ENCODE measurements at regions not wholly inside any gene's neighbourhood (a gene's known extent, or its start where the extent isn't known, plus 50 kb on each side); places are given as distances from the start of the nearest gene placed in this dataset.
"Not testable (repeated sequence)": the region's sequence is repeated elsewhere in the genome, so short reads cannot be mapped to it uniquely, and the experiment has no call there.

DNA sequence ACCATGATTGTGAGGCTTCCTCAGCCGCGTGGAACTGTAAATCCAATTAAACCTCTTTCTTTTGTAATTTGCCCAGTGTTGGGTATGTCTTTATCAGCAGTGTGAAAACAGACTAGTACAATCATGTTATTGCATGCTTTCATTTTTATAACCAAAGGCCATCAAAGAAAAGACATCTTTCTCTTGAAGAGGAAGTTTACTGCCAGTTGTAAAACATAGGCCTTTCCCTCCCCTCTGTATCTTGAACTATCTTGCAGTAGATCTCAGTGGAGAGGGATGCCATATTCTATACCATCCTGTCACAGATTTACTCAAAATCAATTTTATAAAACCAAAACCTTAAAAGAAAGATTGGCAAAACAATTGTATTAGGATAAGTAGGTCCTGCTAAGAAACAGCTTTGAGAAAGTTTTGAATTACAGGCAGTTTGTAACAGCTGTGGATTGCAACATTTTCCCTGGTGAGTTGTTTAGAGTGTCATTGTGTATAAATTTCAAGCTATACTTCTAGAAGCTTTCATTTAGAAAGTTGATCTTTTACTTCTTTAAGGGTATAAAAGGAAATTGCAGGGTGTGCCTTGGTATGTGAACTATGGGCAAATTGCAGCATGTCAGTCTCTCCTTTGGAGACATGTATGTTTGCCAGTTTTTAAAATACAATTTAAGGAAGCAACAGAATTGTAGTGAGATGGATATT is 128.0 kb downstream of the ATP23 start:
- no peak for DNase-seq

DNA sequence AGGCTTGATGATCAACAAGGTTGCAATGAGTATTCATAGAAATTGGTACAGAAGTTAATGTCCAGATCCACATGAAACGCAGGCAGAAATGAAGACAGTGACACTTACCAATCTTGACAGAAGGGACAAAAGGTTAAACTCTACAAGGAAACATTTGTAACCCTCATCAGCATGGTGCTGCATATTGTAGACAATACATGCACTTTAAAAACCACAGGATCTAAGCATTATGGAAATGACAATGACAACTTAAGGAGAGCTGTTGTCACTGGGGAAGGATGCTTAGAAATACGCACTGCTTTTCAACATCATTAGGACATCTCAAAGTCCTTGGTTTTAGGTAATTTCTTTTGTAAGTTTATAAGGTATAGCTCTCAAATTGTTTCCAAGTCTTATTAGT is 130.6 kb downstream of the ATP23 start:
- DNase-seq: no peak

GRCh38 chr12:58074259-58074658 is 132.9 kb downstream of the ATP23 start:
- no peak for DNase-seq

- no peak for DNase-seq
These were observed 138.4 kb downstream of the ATP23 start for GRCh38 chr12:58079806-58080205.

- no peak for DNase-seq
These were observed 140.1 kb downstream of the ATP23 start for GRCh38 chr12:58081488-58081887.

GRCh38 chr12:58082996-58083395 is 141.6 kb downstream of the ATP23 start:
- DNase-seq: no peak

- DNase-seq: no peak
These were observed 144.6 kb downstream of the ATP23 start for GRCh38 chr12:58086006-58086405.

DNA sequence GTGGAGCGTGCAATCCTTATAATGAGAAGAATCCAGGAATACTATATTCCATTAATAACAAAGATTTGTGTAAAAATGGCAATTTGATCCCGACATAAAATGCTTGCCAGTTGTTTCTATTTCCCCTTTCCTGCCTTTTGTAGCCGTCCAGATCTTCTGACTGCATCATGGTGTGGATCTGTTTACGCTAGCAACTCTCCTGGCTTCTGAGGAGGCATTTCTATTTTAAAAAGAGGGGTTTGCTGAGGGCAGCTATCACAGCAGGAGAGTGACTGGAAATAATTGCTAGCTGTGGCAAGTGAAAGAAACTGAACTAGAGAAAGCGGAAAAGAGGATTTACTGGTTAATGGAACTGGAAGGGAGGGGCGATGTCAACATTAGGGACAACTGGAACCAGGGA is 145.6 kb downstream of the ATP23 start:
- DNase-seq: no peak

DNA sequence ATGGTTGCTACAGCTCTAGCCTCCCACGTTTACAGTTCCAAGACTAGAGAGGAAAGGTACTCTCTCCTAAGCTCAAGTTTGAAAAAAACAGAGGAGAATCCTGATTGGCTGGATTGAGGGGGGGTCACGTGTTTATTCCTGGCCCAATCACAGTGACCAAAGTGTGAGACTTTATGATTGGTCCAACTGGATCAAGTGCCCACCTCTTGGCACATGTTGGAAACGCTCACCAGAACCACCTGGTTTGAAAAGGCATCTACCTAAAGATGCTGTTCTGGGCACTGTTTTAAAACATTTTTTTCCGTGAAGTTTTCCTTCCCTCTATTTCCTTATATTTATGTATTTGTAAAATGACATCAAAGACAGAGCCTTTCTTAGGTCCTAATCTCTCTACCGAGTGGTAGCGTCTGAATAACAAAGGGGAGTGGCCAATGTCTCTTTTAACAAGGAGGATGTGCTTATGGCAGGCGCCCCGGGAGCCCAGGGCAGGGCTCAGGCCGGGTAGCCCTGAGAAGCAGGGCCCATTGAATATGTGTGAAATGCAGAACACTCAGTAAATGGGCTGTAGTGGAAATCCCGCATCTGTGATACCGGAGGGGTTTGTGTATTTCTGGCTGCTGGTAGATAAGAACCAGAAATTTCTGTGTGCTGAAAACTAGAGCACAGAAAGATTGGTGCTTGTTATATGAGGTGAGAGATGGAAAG is 146.2 kb downstream of the ATP23 start:
- DNase-seq: no peak

DNA sequence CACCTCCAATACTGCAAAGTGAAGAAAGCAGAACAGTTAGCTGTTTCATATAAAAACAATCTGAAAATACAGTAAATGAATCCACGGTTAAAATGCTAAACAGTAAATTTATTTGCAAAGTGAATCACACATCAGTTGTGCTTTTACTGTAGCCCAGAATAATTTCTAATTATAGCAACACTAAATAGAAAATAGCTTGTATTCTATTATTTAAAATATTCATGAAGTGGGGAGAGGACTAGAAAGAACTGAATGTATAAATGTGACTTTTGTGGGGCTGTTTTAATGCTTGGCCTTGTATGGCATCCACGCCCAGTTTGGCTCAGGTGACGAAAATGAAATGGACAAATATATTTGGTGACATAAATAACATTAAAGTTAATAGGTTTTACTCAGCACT is 148.2 kb downstream of the ATP23 start:
- no peak for DNase-seq

GRCh38 chr12:58090685-58091084 is 149.3 kb downstream of the ATP23 start:
- DNase-seq: no peak

DNA sequence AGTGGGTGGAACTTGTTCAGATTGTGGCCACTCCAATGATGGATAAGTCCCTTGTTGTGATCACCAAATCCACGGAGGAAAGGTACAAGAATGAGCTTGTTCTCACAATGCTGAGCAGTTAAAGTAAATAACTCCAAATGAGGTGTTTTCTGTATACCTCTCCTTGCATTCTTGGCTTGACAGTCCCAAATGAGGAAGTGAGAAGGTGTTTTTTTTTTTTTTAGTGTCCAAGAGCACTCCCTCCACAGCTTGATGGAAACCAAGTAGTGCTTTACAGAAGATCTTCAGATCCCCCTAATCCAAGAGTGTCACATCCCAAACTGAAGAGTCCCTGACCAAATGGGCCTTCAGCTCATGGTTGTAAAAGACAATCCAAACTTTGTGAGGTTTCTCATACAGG is 153.6 kb downstream of the ATP23 start:
- no peak for DNase-seq

- no peak for DNase-seq
These were observed 156.4 kb downstream of the ATP23 start for GRCh38 chr12:58097741-58098140.

DNA sequence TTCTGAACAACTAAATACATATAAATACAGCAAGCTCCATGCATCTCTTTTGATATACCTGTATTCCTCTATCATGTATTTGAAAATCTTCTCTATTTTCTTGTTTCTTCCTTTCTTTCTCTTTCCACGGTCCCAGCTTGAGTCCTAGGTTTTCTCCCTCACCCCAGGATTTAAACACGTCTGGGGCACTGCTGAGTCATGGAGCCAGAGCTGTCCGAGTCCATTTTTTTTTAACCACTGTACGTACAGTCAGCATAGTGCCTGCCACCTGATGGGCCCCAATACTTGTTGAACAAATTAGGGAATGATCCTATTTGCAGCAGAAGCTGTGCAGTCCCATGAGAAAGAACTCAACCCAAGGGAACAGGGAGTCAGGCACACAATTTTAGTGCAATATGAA is 158.1 kb downstream of the ATP23 start:
- DNase-seq: no peak

DNA sequence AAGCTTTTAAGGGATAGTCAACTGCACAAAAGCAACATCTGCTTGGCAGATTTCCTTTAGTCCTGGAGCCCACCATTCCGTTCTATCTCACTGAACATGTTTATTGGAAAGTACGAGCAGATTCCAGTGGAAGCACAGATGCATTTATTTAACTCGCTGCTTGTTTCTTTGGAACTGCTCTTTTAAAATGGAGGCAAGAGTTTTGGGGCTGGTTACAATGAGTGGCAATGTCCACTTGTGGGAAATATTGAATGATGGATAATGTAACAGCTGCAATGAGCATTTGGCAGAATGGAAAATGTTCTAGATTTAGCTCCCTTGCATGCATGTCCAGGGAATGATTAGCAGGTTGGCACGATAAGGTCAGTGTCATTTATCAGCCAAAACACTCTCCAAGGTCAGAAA is 163.0 kb downstream of the ATP23 start:
- no peak for DNase-seq

GRCh38 chr12:58105225-58106119 is 164.1 kb downstream of the ATP23 start:
- no peak for DNase-seq

DNA sequence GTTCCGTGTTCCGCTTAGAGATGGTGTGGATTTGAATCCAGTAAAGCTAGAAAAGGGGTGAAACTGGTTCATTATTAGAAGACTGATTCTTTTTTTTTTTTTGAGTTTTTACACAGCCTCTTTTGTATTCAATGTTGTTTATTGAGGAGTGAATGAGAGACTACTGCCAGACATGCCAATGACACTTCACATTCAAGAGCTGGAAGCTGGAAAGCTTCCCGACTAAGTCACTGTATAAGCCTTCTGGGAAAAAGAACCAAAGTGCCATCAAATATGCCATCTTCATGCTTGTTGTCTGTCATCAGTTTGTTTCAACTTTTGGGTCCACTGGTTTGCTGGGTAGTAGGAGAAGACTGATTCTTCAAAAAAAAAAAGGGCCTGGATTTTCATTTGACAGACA is 164.8 kb downstream of the ATP23 start:
- no peak for DNase-seq

DNA sequence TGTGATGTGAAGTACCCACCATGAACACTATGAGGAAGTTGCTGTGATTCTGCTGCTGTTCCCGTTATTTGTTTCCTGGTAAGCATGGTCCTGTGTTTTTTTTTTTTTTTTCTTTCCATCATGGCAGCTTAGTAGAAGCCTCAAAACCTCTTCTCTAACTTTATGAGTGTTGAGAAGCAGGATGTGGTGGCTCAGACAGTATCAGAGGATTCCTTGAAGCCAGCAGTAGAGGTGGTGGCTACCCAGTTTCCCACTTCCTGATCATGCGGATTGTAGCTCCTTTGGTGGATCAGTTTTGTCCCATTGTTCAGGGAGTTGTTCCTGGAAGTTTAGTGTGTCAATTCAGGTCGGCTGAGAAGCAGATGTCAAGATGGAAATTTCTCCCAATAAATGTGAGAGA is 175.8 kb downstream of the ATP23 start:
- no peak for DNase-seq

GRCh38 chr12:58117667-58118066 is 176.3 kb downstream of the ATP23 start:
- DNase-seq: no peak

GRCh38 chr12:58125761-58126160 is 184.4 kb downstream of the ATP23 start:
- not testable (repeated sequence) for DNase-seq

DNA sequence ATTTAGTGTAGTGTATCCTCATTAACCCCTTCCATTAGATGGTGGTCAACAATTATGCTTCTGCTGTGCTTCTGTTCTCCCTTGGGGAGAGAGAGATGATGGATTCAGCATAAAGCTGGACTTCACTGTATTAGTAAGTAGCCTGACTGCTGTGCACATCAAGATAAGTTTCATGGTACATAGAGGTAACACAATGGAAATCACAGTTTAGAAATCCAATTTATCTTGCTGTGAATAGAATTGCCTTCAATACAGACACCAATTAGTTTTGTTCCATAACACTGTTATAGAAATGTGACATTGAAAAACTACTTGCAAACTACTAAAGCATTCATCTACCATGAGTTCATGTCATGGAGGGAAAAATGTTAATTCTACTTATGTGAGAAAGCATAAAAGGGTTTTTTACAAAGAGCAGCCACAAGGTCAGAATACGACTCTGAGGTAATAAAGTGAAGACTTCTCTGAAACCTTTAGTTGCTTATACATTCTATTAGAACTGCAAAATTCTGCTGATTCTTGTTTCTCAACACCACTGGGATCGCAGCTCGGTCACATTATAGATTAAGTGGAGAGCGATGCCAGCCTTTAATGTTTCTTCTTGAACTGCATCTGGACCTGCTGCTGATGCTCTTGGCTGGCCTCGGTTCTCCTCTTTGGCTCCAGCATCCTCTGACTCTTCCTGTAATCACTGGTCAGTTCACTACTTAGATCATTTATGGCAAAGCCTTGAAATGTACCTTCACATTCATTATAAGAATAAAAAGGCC is 190.8 kb downstream of the ATP23 start:
- no peak for DNase-seq

GRCh38 chr12:58138424-58138823 is 197.1 kb downstream of the ATP23 start:
- DNase-seq: no peak
